Liver (tissue), 8 donors: ENCODE measurements at regions not wholly inside any gene's neighbourhood (a gene's known extent, or its start where the extent isn't known, plus 50 kb on each side); places are given as distances from the start of the nearest gene placed in this dataset.

Experiments used
- DNase-seq: peaks from one replicate; pipeline ENCODE4 v3.0.0-alpha.2; 2017; ENCODE audit warnings: low spot score
- H3K27ac ChIP-seq, 2 donors: one replicate each; pipeline ENCODE4 v1.7.0; 2013; ENCODE audit warnings: inconsistent platforms in 2 of 2, low read length in 2 of 2, control low read depth in 1 of 2, low read depth in 1 of 2, mild to moderate bottlenecking in 1 of 2
- H3K27me3 ChIP-seq, 4 donors: one replicate each; pipeline versions ENCODE4 v1.6.1 to v1.7.0; 2013; ENCODE audit warnings: low read length in 3 of 4, inconsistent platforms in 1 of 4, mild to moderate bottlenecking in 1 of 4, moderate library complexity in 1 of 4; ENCODE audit not compliant: control insufficient read depth in 4 of 4, insufficient read depth in 4 of 4
- H3K36me3 ChIP-seq, 4 donors: one replicate each; pipeline versions ENCODE4 v1.6.1 to v1.7.0; 2013; ENCODE audit warnings: low read length in 3 of 4, mild to moderate bottlenecking in 3 of 4, low read depth in 1 of 4, moderate library complexity in 1 of 4; ENCODE audit not compliant: control insufficient read depth in 4 of 4, insufficient read depth in 3 of 4
- H3K4me1 ChIP-seq, 4 donors: one replicate each; pipeline versions ENCODE4 v1.6.1 to v1.7.0; 2013; ENCODE audit warnings: low read length in 3 of 4, mild to moderate bottlenecking in 3 of 4, moderate library complexity in 1 of 4; ENCODE audit not compliant: control insufficient read depth in 4 of 4, insufficient read depth in 4 of 4
- H3K4me3 ChIP-seq, 3 donors: one replicate each; pipeline versions ENCODE4 v1.6.1 to v1.7.0; 2013; ENCODE audit warnings: low read length in 3 of 3, control low read depth in 1 of 3, low read depth in 1 of 3, mild to moderate bottlenecking in 1 of 3
- H3K9ac ChIP-seq, 2 donors: one replicate each; pipeline ENCODE4 v1.7.0; 2013; ENCODE audit warnings: low read length in 2 of 2, mild to moderate bottlenecking in 2 of 2, moderate library complexity in 2 of 2, control low read depth in 1 of 2, low read depth in 1 of 2
- H3K9me3 ChIP-seq, 4 donors: one replicate each; pipeline versions ENCODE4 v1.6.1 to v1.7.0; 2013; ENCODE audit warnings: low read length in 3 of 4; ENCODE audit not compliant: control insufficient read depth in 4 of 4
- ATF3 ChIP-seq: IDR thresholded peaks from 2 replicates; pipeline ENCODE4 v1.6.1; 2016; ENCODE audit warnings: antibody characterized with exemption
- CTCF ChIP-seq: fragments of 150-350 bp; IDR thresholded peaks from 2 replicates; pipeline ENCODE4 v1.5.1; 2017; ENCODE audit warnings: improper control_type of control experiment, low read depth, low read length; ENCODE audit not compliant: missing input control
- FOXA1 ChIP-seq: IDR thresholded peaks from 2 replicates; pipeline ENCODE4 v1.6.1; 2016; ENCODE audit warnings: antibody characterized with exemption
- FOXA2 ChIP-seq: IDR thresholded peaks from 2 replicates; pipeline ENCODE4 v1.6.1; 2016; ENCODE audit warnings: antibody characterized with exemption
- GABPA ChIP-seq, 2 donors: IDR thresholded peaks in 1 of 2; conservative IDR thresholded peaks in 1 of 2; 2 replicates each; pipeline ENCODE4 v1.6.1; 2016; ENCODE audit warnings: antibody characterized with exemption in 2 of 2, mild to moderate bottlenecking in 1 of 2, moderate library complexity in 1 of 2
- HNF4A ChIP-seq, 2 donors: conservative IDR thresholded peaks; 2 replicates each; pipeline ENCODE4 v1.6.1; 2016; ENCODE audit warnings: antibody characterized with exemption in 2 of 2, mild to moderate bottlenecking in 2 of 2
- HNF4G ChIP-seq: IDR thresholded peaks from 2 replicates; pipeline ENCODE4 v1.6.1; 2016; ENCODE audit warnings: antibody characterized with exemption
- JUND ChIP-seq, 2 donors: IDR thresholded peaks; 2 replicates each; pipeline ENCODE4 v1.6.1; 2016; ENCODE audit warnings: antibody characterized with exemption in 2 of 2
- MAX ChIP-seq: IDR thresholded peaks from 2 replicates; pipeline ENCODE4 v1.6.1; 2016; ENCODE audit warnings: antibody characterized with exemption
- NR2F2 ChIP-seq: IDR thresholded peaks from 2 replicates; pipeline ENCODE4 v1.6.1; 2016; ENCODE audit warnings: antibody characterized with exemption
- RAD21 ChIP-seq, 2 donors: IDR thresholded peaks; 2 replicates each; pipeline ENCODE4 v1.6.1; 2016; ENCODE audit warnings: antibody characterized with exemption in 2 of 2, mild to moderate bottlenecking in 2 of 2
- RXRA ChIP-seq, 2 donors: IDR thresholded peaks; 2 replicates each; pipeline ENCODE4 v1.6.1; 2017 to 2018; ENCODE audit warnings: antibody characterized with exemption in 2 of 2, mild to moderate bottlenecking in 1 of 2
- SP1 ChIP-seq: IDR thresholded peaks from 2 replicates; pipeline ENCODE4 v1.6.1; 2018; ENCODE audit warnings: antibody characterized with exemption, mild to moderate bottlenecking
- TAF1 ChIP-seq: conservative IDR thresholded peaks from 2 replicates; pipeline ENCODE4 v1.6.1; 2016; ENCODE audit warnings: antibody characterized with exemption, mild to moderate bottlenecking
- YY1 ChIP-seq: IDR thresholded peaks from 2 replicates; pipeline ENCODE4 v1.6.1; 2016; ENCODE audit warnings: antibody characterized with exemption, mild to moderate bottlenecking
- ZBTB33 ChIP-seq: IDR thresholded peaks from 2 replicates; pipeline ENCODE4 v1.6.1; 2016; ENCODE audit warnings: antibody characterized with exemption
- WGBS: extraction: QIAGEN DNeasy Blood & Tissue Kit; methylation state at CpG from one replicate; pipeline ENCODE4 v1.1.7; 2013; 5-methylcytosine and 5-hydroxymethylcytosine counted together
- donor health status: healthy.
- donor health status: healthy.
- donor health status: healthy.
- donor health status: healthy.
- donor health status: healthy.

GRCh38 chr11:29255401-29255800 lies 761.4 kb downstream of the KCNA4 start:
- WGBS: 89% methylated on average over 2 of the region's 2 CpGs
- DNase-seq: no peak
- H3K4me3 ChIP-seq: no peak overlapping the region
- H3K27ac ChIP-seq: no peak overlapping the region
- H3K27me3 ChIP-seq: no peaks in the 10 kb centered on the region
- H3K9ac ChIP-seq: no peak overlapping the region
- no peaks in the 10 kb centered on the region for H3K4me1 ChIP-seq
- no peaks in the 10 kb centered on the region for H3K36me3 ChIP-seq
- no peaks in the 10 kb centered on the region for H3K9me3 ChIP-seq
- TF ChIP-seq ATF3 (no peak), SP1 (no peak), RAD21 (IDR thresholded peaks at IDR 0.05) (no peak), JUND (IDR thresholded peaks at IDR 0.05) (no peak), CTCF (no peak), NR2F2 (no peak), MAX (no peak), TAF1 (no peak), YY1 (no peak), ZBTB33 (no peak), HNF4G (no peak), HNF4A (conservative IDR thresholded peaks at IDR 0.05) (no peak), FOXA2 (no peak), RXRA (IDR thresholded peaks at IDR 0.05) (no peak), FOXA1 (no peak)

GRCh38 chr11:29251738-29252137 lies 765.1 kb downstream of the KCNA4 start:
- Histone ChIP-seq H3K27me3 (no peaks in the 10 kb centered on the region), H3K36me3 (no peaks in the 10 kb centered on the region), H3K27ac (no peak overlapping the region), H3K9me3 (no peaks in the 10 kb centered on the region), H3K9ac (no peak overlapping the region), H3K4me3 (no peak overlapping the region), H3K4me1 (no peaks in the 10 kb centered on the region)
- no peak for TF ChIP-seq TAF1
- no peak for TF ChIP-seq GABPA (IDR thresholded peaks at IDR 0.05 in 1 of 2, conservative IDR thresholded peaks at IDR 0.05 in 1 of 2)
- no peak for TF ChIP-seq SP1
- no peak for TF ChIP-seq MAX
- no peak for TF ChIP-seq YY1
- TF ChIP-seq FOXA2: no peak
- no peak for TF ChIP-seq HNF4G
- no peak for TF ChIP-seq RXRA (IDR thresholded peaks at IDR 0.05)
- TF ChIP-seq CTCF: no peak
- DNase-seq: no peak
- 80% methylated on average over 4 of the region's 4 CpGs for WGBS
